ENCODE measurements at regions not wholly inside any gene's neighbourhood (a gene's known extent, or its start where the extent isn't known, plus 50 kb on each side); places are given as distances from the start of the nearest gene placed in this dataset.

- H3K27me3 ChIP-seq (ENCODE audit: insufficient read depth, low read length, poor library complexity, severe bottlenecking): no peaks in the 10 kb centered on the region
- TF ChIP-seq EZH2phosphoT487 (IDR thresholded peaks at IDR 0.05; ENCODE audit: borderline replicate concordance): no peak
- TF ChIP-seq CTCF (conservative IDR thresholded peaks at IDR 0.05; ENCODE audit: low read length): no peak
These were observed 342.7 kb downstream of the DEPDC1B start for GRCh38 chr5:60357302-60357701.

GRCh38 chr5:60356745-60357144 lies 343.2 kb downstream of the DEPDC1B start:
- no peaks in the 10 kb centered on the region for H3K4me1 ChIP-seq (ENCODE audit: insufficient read depth, low read length, poor library complexity, severe bottlenecking)
- no peaks in the 10 kb centered on the region for H3K9me2 ChIP-seq (replicated peaks; ENCODE audit: low read depth, low read length)
- no peaks in the 10 kb centered on the region for H3K27me3 ChIP-seq (ENCODE audit: insufficient read depth, low read length, poor library complexity, severe bottlenecking)
- H3F3A ChIP-seq (ENCODE audit: low read depth): no peaks in the 10 kb centered on the region
- H3K9me3 ChIP-seq (ENCODE audit: insufficient read depth, low read depth, low read length): no peaks in the 10 kb centered on the region
- H3K79me2 ChIP-seq (ENCODE audit: insufficient read depth, low read length): no peaks in the 10 kb centered on the region
- H2AFZ ChIP-seq (ENCODE audit: low read length): no peak overlapping the region
- TF ChIP-seq CTCF (conservative IDR thresholded peaks at IDR 0.05; ENCODE audit: low read length) (no peak), EZH2phosphoT487 (IDR thresholded peaks at IDR 0.05; ENCODE audit: borderline replicate concordance) (no peak)
- no peaks in the 10 kb centered on the region for H3K36me3 ChIP-seq (ENCODE audit: insufficient read depth, low read length)
- H3K4me3 ChIP-seq (ENCODE audit: low read length, poor library complexity, severe bottlenecking): no peak overlapping the region
- no peak overlapping the region for H3K4me2 ChIP-seq (ENCODE audit: low read depth, low read length, poor library complexity, severe bottlenecking)
- H3K9ac ChIP-seq (ENCODE audit: low read depth, low read length, poor library complexity, severe bottlenecking): no peak overlapping the region
- no peaks in the 10 kb centered on the region for H4K20me1 ChIP-seq (ENCODE audit: insufficient read depth, low read length, poor library complexity, severe bottlenecking)

More at GRCh38 chr5:60357302-60357701, 342.7 kb downstream of the DEPDC1B start:
- Histone ChIP-seq H3K9ac (ENCODE audit: low read depth, low read length, poor library complexity, severe bottlenecking) (no peak overlapping the region), H3K9me2 (replicated peaks; ENCODE audit: low read depth, low read length) (no peaks in the 10 kb centered on the region), H2AFZ (ENCODE audit: low read length) (no peak overlapping the region), H3K9me3 (ENCODE audit: insufficient read depth, low read depth, low read length) (no peaks in the 10 kb centered on the region), H3K36me3 (ENCODE audit: insufficient read depth, low read length) (no peaks in the 10 kb centered on the region), H3K4me3 (ENCODE audit: low read length, poor library complexity, severe bottlenecking) (no peak overlapping the region), H3K4me1 (ENCODE audit: insufficient read depth, low read length, poor library complexity, severe bottlenecking) (no peaks in the 10 kb centered on the region), H3K4me2 (ENCODE audit: low read depth, low read length, poor library complexity, severe bottlenecking) (no peak overlapping the region), H4K20me1 (ENCODE audit: insufficient read depth, low read length, poor library complexity, severe bottlenecking) (no peaks in the 10 kb centered on the region), H3K79me2 (ENCODE audit: insufficient read depth, low read length) (no peaks in the 10 kb centered on the region), H3F3A (ENCODE audit: low read depth) (no peaks in the 10 kb centered on the region)

- Histone ChIP-seq H3K9ac (ENCODE audit: low read depth, low read length, poor library complexity, severe bottlenecking) (no peak overlapping the region), H3K9me3 (ENCODE audit: insufficient read depth, low read depth, low read length) (no peaks in the 10 kb centered on the region), H2AFZ (ENCODE audit: low read length) (no peak overlapping the region), H3F3A (ENCODE audit: low read depth) (no peaks in the 10 kb centered on the region), H3K36me3 (ENCODE audit: insufficient read depth, low read length) (no peaks in the 10 kb centered on the region), H3K79me2 (ENCODE audit: insufficient read depth, low read length) (no peaks in the 10 kb centered on the region), H3K9me2 (replicated peaks; ENCODE audit: low read depth, low read length) (no peaks in the 10 kb centered on the region), H3K4me1 (ENCODE audit: insufficient read depth, low read length, poor library complexity, severe bottlenecking) (no peaks in the 10 kb centered on the region), H3K4me2 (ENCODE audit: low read depth, low read length, poor library complexity, severe bottlenecking) (no peak overlapping the region), H3K27me3 (ENCODE audit: insufficient read depth, low read length, poor library complexity, severe bottlenecking) (no peaks in the 10 kb centered on the region), H4K20me1 (ENCODE audit: insufficient read depth, low read length, poor library complexity, severe bottlenecking) (no peaks in the 10 kb centered on the region), H3K4me3 (ENCODE audit: low read length, poor library complexity, severe bottlenecking) (no peak overlapping the region)
- no peak for TF ChIP-seq EZH2phosphoT487 (IDR thresholded peaks at IDR 0.05; ENCODE audit: borderline replicate concordance)
- no peak for TF ChIP-seq CTCF (conservative IDR thresholded peaks at IDR 0.05; ENCODE audit: low read length)
These were observed 344.8 kb downstream of the DEPDC1B start for GRCh38 chr5:60355181-60355580.

Measured in Loucy (cell line).